Astrocyte (in vitro differentiated cells and primary cell): ENCODE measurements at regions not wholly inside any gene's neighbourhood (a gene's known extent, or its start where the extent isn't known, plus 50 kb on each side); places are given as distances from the start of the nearest gene placed in this dataset.
"Not testable (repeated sequence)": the region's sequence is repeated elsewhere in the genome, so short reads cannot be mapped to it uniquely, and the experiment has no call there.

Experiments
- CTCF ChIP-seq: IDR thresholded peaks from 2 replicates; pipeline ENCODE4 v1.5.1; 2011; ENCODE audit warnings: low read depth, mild to moderate bottlenecking, inconsistent platforms, low read length, moderate library complexity; ENCODE audit not compliant: insufficient read depth
- EZH2 ChIP-seq: IDR thresholded peaks from 2 replicates; pipeline ENCODE4 v1.6.1; 2012; ENCODE audit warnings: mild to moderate bottlenecking, low read length, inconsistent platforms; ENCODE audit not compliant: insufficient read depth

GRCh38 chr2:111329309-111329708 lies 208.6 kb downstream of the BCL2L11 start:
- not testable (repeated sequence) for TF ChIP-seq CTCF, EZH2
